GM12874 (cell line): ENCODE measurements at regions not wholly inside any gene's neighbourhood (a gene's known extent, or its start where the extent isn't known, plus 50 kb on each side); places are given as distances from the start of the nearest gene placed in this dataset.

Source experiments
- CTCF ChIP-seq: IDR thresholded peaks from 2 replicates; pipeline ENCODE4 v1.5.1; 2011; ENCODE audit warnings: low read depth, mild to moderate bottlenecking, control low read depth, low read length, moderate library complexity; ENCODE audit not compliant: insufficient read depth

GRCh38 chr13:22648320-22648801 is 532.4 kb upstream of the SGCG start:
- no peak for TF ChIP-seq CTCF

GRCh38 chr13:22652796-22653195 is 528.0 kb upstream of the SGCG start:
- no peak for TF ChIP-seq CTCF

GRCh38 chr13:22653866-22654265 is 526.9 kb upstream of the SGCG start:
- no peak for TF ChIP-seq CTCF

GRCh38 chr13:22655106-22655852 is 525.5 kb upstream of the SGCG start:
- no peak for TF ChIP-seq CTCF

GRCh38 chr13:22662771-22663170 is 518.0 kb upstream of the SGCG start:
- no peak for TF ChIP-seq CTCF

GRCh38 chr13:22665506-22665905 is 515.3 kb upstream of the SGCG start:
- no peak for TF ChIP-seq CTCF

GRCh38 chr13:22690756-22691155 is 490.0 kb upstream of the SGCG start:
- no peak for TF ChIP-seq CTCF
